ENCODE measurements at regions not wholly inside any gene's neighbourhood (a gene's known extent, or its start where the extent isn't known, plus 50 kb on each side); places are given as distances from the start of the nearest gene placed in this dataset.

GRCh38 chr10:114723361-114723760, 65.3 kb upstream of the ABLIM1 start:
- Mint-ChIP-seq H3K27me3 (ENCODE audit: low read depth) (no peaks in the 10 kb centered on the region), H3K27ac (no peak overlapping the region), H3K4me1 (peaks cover 16% of the 10 kb centered on the region), H3K4me3 (no peak overlapping the region), H3K36me3 (no peaks in the 10 kb centered on the region), H3K9me3 (peaks cover 12% of the 10 kb centered on the region)
- ATAC-seq (no peak), DNase-seq (ENCODE audit: low spot score) (no peak)
- TF ChIP-seq SOX15 (CRISPR knock-in tag; IDR thresholded peaks at IDR 0.05) (no peak), ARID4B (CRISPR knock-in tag; IDR thresholded peaks at IDR 0.05; ENCODE audit: borderline replicate concordance) (no peak), ZNF121 (CRISPR knock-in tag; IDR thresholded peaks at IDR 0.05) (no peak), MXD4 (CRISPR knock-in tag; IDR thresholded peaks at IDR 0.05; ENCODE audit: borderline replicate concordance) (no peak), ESRRA (CRISPR knock-in tag; IDR thresholded peaks at IDR 0.05; ENCODE audit: borderline replicate concordance) (no peak), MAX (CRISPR knock-in tag; IDR thresholded peaks at IDR 0.05) (no peak), E2F1 (CRISPR knock-in tag; IDR thresholded peaks at IDR 0.05) (no peak), CBFB (CRISPR knock-in tag; IDR thresholded peaks at IDR 0.05; ENCODE audit: low read depth) (no peak), ETV6 (CRISPR knock-in tag; IDR thresholded peaks at IDR 0.05) (no peak), NFYB (CRISPR knock-in tag; conservative IDR thresholded peaks at IDR 0.05; ENCODE audit: low read depth) (no peak), AR (CRISPR knock-in tag; IDR thresholded peaks at IDR 0.05) (no peak), NFATC4 (CRISPR knock-in tag; IDR thresholded peaks at IDR 0.05) (no peak), ZSCAN18 (CRISPR knock-in tag; IDR thresholded peaks at IDR 0.05) (no peak), ZNF416 (CRISPR knock-in tag; IDR thresholded peaks at IDR 0.05) (no peak)
- TF ChIP-seq, protein P1, sequence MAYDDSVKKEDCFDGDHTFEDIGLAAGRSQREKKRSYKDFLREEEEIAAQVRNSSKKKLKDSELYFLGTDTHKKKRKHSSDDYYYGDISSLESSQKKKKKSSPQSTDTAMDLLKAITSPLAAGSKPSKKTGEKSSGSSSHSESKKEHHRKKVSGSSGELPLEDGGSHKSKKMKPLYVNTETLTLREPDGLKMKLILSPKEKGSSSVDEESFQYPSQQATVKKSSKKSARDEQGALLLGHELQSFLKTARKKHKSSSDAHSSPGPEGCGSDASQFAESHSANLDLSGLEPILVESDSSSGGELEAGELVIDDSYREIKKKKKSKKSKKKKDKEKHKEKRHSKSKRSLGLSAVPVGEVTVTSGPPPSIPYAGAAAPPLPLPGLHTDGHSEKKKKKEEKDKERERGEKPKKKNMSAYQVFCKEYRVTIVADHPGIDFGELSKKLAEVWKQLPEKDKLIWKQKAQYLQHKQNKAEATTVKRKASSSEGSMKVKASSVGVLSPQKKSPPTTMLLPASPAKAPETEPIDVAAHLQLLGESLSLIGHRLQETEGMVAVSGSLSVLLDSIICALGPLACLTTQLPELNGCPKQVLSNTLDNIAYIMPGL (CRISPR knock-in tag; IDR thresholded peaks at IDR 0.05): no peak
- TF ChIP-seq, protein P2, sequence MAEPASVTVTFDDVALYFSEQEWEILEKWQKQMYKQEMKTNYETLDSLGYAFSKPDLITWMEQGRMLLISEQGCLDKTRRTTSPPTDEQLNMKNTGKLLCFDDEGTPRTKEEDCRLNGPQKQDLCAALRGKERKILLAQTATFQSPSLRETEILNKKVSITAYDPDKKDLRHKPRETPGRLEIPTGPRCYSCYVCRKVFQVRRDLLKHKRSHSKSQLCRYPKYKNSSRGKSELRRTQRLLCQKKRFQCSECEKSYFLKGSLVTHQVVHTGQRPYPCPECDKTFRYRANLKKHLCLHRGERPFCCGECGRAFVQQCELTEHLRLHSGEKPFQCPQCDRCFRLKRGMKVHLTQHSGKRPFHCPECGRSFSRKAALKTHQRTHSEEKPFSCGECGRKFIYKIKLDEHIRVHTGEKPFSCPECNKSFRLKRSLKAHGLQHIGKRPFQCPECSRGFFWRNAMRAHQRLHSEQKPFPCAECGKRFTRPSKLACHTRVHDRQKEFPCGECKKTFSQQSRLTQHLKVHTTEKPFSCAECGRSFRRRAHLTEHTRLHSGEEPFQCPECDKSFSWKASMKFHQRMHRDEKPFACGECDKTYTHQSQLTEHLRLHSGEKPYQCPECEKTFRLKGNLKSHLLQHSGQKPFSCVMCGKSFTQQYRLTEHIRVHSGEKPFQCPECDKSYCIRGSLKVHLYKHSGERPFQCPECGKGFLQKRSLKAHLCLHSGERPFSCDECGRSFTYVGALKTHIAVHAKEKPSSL (CRISPR knock-in tag; conservative IDR thresholded peaks at IDR 0.05): no peak
- ChIA-PET CTCF (interaction anchor here (1.0 kb wide), 2 partner anchors 19 to 63 kb away, joined by 3 read pairs; no protein-coding TSS in a partner anchor), POLR2A (no interaction called here)

All from WTC11 (cell line).